ENCODE measurements at regions not wholly inside any gene's neighbourhood (a gene's known extent, or its start where the extent isn't known, plus 50 kb on each side); places are given as distances from the start of the nearest gene placed in this dataset.

DNA sequence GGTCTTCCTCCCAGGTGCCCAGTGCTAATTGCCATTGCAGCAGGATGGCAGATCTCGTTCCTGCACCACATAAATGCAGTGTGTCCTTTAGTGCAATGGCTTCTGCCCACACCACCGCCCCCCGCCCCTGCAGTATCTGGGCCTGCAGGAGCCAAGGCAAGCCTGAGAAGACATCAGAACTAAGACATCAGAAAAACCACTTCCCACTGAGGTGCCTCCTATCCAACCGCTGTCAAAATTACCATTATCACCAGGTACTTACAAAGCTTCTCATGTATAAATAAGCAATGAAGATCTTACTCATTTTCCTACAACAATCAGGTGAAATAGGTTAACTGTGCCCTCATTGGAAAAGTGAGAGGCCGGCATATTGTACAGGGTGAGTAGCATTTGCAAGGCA, 228.8 kb downstream of the FBXO15 start:
- Mint-ChIP-seq H3K27me3 (peaks cover 3% of the 10 kb centered on the region), H3K4me1 (ENCODE audit: low read depth) (no peaks in the 10 kb centered on the region), H3K9me3 (no peaks in the 10 kb centered on the region), H3K27ac (no peak overlapping the region), H3K4me3 (no peak overlapping the region), H3K36me3 (ENCODE audit: low read depth) (no peaks in the 10 kb centered on the region)
- no peak for DNase-seq

DNA sequence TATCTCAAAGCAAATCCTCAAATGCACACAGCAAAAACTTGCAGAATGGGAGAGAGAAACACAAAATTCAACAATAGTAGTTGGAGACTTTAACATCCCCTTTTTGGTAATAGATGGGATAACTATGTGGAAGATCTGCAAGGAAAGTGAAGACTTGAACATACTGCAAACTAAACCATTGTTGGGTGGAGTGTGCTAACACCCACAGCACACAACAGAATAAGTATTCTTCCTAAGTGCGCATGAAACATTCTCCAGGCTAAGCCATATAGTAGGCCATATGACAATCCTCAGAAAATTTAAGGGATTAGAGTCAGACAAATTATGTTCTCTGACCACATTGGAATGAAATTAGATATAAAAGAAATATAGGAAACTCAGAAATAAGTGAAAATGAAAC, 230.6 kb downstream of the FBXO15 start:
- Mint-ChIP-seq H3K4me3 (no peak overlapping the region), H3K36me3 (ENCODE audit: low read depth) (no peaks in the 10 kb centered on the region), H3K4me1 (ENCODE audit: low read depth) (no peaks in the 10 kb centered on the region), H3K9me3 (no peaks in the 10 kb centered on the region), H3K27ac (no peak overlapping the region), H3K27me3 (no peaks in the 10 kb centered on the region)
- DNase-seq: no peak

DNA sequence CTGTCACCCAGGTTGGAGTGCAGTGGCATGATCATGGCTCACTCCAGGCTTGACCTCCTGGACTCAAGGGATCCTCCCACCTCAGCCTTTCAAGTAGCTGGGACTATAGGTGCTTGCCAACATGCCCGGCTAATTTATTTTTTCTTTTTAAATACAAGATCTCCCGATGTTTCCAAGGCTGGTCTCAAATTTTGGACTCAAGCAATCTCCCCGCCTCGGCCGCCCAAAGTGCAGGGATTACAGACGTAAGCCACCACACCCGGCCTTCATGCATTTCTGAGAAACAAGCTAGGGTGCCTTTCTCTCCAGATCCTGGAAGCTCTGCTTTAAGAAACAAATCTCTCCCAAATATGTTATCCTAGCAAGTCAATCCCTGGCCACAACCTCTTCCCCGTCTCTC, 234.1 kb downstream of the FBXO15 start:
- H3K9me3 Mint-ChIP-seq: no peaks in the 10 kb centered on the region
- no peaks in the 10 kb centered on the region for H3K4me1 Mint-ChIP-seq (ENCODE audit: low read depth)
- no peak overlapping the region for H3K27ac Mint-ChIP-seq
- DNase-seq: no peak
- H3K36me3 Mint-ChIP-seq (ENCODE audit: low read depth): no peaks in the 10 kb centered on the region
- peaks cover 3% of the 10 kb centered on the region for H3K27me3 Mint-ChIP-seq
- no peak overlapping the region for H3K4me3 Mint-ChIP-seq

DNA sequence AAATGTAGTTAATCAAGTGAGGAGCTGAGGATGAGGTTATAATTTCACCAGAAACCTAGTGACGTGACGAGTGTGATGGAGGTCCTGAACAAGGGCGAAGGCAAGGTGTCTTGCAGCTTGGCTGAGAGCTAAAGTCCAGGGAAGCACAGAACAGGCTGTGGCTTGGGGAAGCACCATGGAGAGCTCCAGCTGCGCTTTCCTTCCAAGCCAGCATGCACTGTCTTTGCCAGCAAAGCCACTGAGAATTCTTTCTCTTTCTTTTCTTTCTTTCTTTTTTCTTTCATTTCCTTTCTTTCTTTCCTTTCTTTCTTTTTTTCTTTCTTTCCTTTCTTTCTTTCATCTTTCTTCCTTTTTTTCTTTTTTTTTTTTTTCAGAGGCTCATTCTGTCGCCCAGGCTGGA, 239.3 kb downstream of the FBXO15 start:
- no peak overlapping the region for H3K4me3 Mint-ChIP-seq
- no peaks in the 10 kb centered on the region for H3K9me3 Mint-ChIP-seq
- H3K4me1 Mint-ChIP-seq (ENCODE audit: low read depth): no peaks in the 10 kb centered on the region
- H3K27ac Mint-ChIP-seq: no peak overlapping the region
- no peak for DNase-seq
- H3K27me3 Mint-ChIP-seq: peaks cover 7% of the 10 kb centered on the region
- no peaks in the 10 kb centered on the region for H3K36me3 Mint-ChIP-seq (ENCODE audit: low read depth)

DNA sequence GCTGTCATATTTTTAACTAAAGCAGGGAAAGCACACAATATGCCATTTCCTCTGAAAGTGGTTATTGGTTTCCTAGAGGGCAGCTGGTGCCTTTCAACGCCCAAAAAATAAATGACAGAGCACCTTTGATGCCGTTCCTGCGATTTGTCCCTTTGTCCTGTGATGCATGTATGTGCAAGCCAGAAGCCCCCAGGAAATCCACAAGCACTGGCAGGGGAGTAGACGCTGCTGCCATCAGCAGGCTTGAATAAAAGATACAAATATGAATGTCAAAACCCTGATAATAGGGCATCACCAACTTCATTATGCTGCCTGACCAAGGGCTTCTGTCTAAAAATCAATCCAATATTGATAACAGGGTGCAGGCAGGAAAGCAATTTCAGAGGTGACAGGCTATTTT, 246.1 kb downstream of the FBXO15 start:
- Mint-ChIP-seq H3K27ac (no peak overlapping the region), H3K9me3 (no peaks in the 10 kb centered on the region), H3K36me3 (ENCODE audit: low read depth) (no peaks in the 10 kb centered on the region), H3K4me3 (no peak overlapping the region), H3K4me1 (ENCODE audit: low read depth) (no peaks in the 10 kb centered on the region), H3K27me3 (peaks cover 3% of the 10 kb centered on the region)
- DNase-seq: no peak

DNA sequence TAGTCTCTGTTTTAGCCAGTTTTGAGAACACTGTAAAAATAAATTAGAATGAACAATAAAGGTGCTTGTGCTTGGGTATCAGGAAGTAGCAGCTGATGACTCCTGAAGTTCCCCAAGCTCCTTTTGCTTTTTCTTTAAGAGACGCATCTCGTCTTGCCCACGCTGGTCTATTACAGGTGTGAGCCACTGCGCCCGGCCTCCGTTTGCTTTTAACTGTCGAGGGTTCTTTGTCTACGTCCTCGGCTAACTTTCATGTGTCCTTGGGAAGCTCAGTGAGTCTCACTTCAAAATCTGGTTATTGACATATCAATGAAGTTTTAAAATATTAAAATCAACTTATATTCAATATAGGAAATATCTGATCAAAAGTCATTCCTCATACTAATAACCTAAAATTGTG, 246.5 kb downstream of the FBXO15 start:
- no peak overlapping the region for H3K4me3 Mint-ChIP-seq
- H3K4me1 Mint-ChIP-seq (ENCODE audit: low read depth): no peaks in the 10 kb centered on the region
- H3K27ac Mint-ChIP-seq: no peak overlapping the region
- H3K36me3 Mint-ChIP-seq (ENCODE audit: low read depth): no peaks in the 10 kb centered on the region
- H3K9me3 Mint-ChIP-seq: no peaks in the 10 kb centered on the region
- no peak for DNase-seq
- peaks cover 3% of the 10 kb centered on the region for H3K27me3 Mint-ChIP-seq

DNA sequence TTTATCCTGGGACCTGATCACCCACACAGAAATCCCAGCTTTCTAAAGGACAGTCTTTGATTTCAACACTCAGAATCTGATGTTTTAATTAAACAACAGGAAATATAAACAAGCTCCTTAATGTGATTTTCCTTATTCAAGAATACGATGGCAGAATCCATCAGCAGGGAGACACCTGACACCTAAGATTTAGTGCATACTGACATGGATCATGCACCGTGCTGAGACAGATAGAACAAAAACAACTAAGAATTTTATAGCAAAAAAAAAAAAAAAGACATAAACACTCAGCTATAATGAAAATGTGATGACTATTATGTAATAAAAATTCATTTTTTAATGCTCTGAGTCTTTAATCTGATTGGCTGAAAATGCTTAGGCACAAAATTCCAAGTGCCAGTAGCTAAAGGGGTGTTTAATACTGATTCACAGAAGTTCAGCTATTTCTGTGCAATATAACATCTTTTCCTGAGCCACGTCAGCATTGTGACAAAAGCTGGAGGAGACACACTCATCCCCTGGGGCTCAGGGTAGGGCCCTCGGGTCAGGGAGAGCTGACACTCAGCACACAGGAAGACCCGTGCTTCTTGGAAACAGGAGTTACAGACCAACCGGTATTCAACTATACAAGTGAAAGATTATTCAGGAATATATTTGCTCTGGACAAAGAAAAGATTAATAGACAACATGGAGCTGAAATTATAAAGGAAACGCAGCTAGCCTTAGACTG, 247.4 kb downstream of the FBXO15 start:
- no peak overlapping the region for H3K27ac Mint-ChIP-seq
- H3K4me1 Mint-ChIP-seq (ENCODE audit: low read depth): no peaks in the 10 kb centered on the region
- no peaks in the 10 kb centered on the region for H3K9me3 Mint-ChIP-seq

DNA sequence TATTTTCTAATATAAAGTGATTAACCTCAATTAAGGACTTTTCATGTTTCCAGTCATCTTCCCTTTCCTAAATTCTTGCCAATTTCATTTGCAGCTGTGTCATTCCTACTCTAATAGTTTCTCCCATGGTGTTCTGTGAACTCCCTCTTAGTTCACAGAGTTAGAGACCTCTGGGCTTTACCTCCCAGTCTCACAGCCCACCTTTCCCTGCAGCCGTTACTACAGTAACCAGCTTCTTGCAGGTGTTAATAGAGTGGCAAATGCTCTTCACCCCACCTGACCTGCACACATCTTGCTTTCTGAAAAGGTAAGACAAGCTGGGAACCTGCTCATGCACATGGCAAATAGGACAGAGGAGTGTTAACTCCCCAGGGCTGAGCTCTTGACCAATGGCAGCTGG, 250.1 kb downstream of the FBXO15 start:
- H3K4me1 Mint-ChIP-seq (ENCODE audit: low read depth): peaks cover 2% of the 10 kb centered on the region
- no peaks in the 10 kb centered on the region for H3K36me3 Mint-ChIP-seq (ENCODE audit: low read depth)
- H3K9me3 Mint-ChIP-seq: no peaks in the 10 kb centered on the region
- H3K27ac Mint-ChIP-seq: no peak overlapping the region
- DNase-seq: no peak
- no peak overlapping the region for H3K4me3 Mint-ChIP-seq
- no peaks in the 10 kb centered on the region for H3K27me3 Mint-ChIP-seq

More for the DNA sequence above, 247.4 kb downstream of the FBXO15 start:
- no peak overlapping the region for H3K4me3 Mint-ChIP-seq
- H3K36me3 Mint-ChIP-seq (ENCODE audit: low read depth): no peaks in the 10 kb centered on the region
- H3K27me3 Mint-ChIP-seq: peaks cover 3% of the 10 kb centered on the region
- DNase-seq: no peak

DNA sequence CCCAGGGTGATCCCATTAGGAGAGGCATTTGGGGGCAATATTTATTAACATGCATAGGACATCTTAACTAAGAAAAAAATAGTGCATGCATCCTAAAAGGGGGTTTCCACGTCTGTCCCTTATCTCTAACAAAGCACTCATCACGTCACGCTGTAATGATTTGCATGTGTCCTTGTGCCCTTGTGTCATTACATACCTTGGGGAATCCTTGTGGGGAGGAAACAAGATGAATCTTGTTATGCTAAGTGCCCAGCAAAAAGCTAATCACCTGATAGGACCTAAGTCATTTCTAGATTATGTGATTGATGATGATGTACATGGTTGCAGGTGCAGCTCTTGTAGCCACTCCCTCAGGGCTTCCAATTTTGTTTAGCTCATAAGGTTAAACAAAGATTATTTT, 250.9 kb downstream of the FBXO15 start:
- H3K4me3 Mint-ChIP-seq: no peak overlapping the region
- no peak overlapping the region for H3K27ac Mint-ChIP-seq
- H3K9me3 Mint-ChIP-seq: no peaks in the 10 kb centered on the region
- no peak for DNase-seq
- no peaks in the 10 kb centered on the region for H3K27me3 Mint-ChIP-seq
- H3K36me3 Mint-ChIP-seq (ENCODE audit: low read depth): no peaks in the 10 kb centered on the region
- peaks cover 2% of the 10 kb centered on the region for H3K4me1 Mint-ChIP-seq (ENCODE audit: low read depth)

DNA sequence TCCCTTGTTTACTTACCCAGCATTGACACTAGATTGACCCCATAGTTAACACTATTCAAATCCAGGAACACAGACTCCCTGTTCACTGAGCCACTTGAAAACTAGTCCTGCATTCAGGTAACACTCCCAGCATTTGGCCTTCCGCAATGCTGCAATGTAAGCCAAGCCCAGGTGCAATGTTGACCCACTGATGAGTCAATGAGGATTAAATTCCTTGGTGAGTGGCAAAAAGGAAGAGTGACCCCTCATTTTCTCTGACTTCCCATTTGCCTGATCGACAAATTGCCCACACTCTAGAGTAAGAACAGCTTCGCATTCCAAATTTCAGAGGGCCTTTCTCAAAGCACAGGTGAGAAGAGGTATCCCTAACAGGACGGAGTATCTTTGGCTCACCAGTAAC, 251.9 kb downstream of the FBXO15 start:
- Mint-ChIP-seq H3K36me3 (ENCODE audit: low read depth) (no peaks in the 10 kb centered on the region), H3K27ac (no peak overlapping the region)

DNA sequence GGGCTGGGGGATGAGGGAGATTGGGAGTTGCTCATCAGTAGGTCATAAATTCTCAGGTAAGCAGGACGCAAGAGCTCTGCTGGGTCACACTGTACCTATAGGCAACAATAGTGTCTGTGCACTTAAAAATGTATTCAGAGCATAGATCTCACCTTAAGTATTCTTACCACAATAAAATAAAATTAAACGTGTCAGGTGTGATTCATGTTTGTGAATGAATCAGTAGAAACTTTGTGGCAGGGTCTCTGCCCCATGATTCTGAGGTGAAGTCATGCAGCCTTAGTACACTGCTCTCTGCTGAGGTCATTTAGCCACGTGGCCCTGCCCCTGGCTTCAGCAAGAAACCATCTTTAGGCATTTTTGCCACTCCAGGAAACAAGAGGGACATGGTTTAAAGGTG, 253.8 kb downstream of the FBXO15 start:
- no peak for DNase-seq
- Mint-ChIP-seq H3K27me3 (no peaks in the 10 kb centered on the region), H3K4me1 (ENCODE audit: low read depth) (peaks cover 2% of the 10 kb centered on the region), H3K9me3 (no peaks in the 10 kb centered on the region), H3K4me3 (no peak overlapping the region), H3K36me3 (ENCODE audit: low read depth) (no peaks in the 10 kb centered on the region), H3K27ac (no peak overlapping the region)

More for the DNA sequence above, 251.9 kb downstream of the FBXO15 start:
- H3K9me3 Mint-ChIP-seq: no peaks in the 10 kb centered on the region
- no peak for DNase-seq
- H3K4me3 Mint-ChIP-seq: no peak overlapping the region
- H3K4me1 Mint-ChIP-seq (ENCODE audit: low read depth): peaks cover 2% of the 10 kb centered on the region
- no peaks in the 10 kb centered on the region for H3K27me3 Mint-ChIP-seq

DNA sequence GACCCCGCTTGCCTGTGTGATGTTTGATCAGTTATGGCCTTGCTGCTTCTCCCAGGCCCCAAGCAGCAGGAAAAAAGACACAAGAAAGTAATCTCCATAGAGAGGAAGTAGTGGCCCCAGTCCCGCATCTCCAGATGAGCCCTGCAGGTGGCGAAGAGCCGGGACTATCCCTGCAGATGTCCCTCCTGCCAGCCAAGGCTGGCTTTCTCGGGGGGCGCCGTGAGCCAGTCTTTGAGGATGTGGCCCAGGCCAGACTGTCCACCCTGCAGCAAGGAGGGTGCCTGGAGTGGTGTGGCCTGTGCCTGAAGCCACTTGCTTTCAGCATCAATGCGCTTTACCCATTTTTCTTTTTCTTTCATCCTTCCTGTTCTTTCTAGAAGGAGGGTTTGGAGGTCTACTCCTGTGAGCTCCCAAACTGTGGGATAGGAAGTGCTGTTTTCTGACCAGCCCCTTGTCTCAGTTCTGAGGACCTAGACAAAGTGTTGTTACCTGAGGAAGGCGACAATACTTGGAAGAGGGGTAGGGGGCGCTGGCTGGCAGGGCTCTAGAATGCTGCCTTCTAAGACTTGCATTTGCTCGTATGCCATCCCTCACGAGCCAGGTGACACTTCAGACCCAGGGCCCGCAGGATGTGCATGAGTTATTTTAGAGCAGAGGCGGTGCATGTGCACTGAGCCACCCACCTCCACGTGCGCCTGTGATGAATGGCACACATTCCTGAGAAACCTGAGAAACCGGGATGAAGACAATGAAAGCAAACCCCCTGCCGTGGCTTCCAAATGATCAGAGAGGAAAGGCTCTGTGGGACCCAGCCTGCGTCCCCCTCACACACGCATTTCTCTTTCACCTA, 255.8 kb downstream of the FBXO15 start:
- peaks cover 2% of the 10 kb centered on the region for H3K4me1 Mint-ChIP-seq (ENCODE audit: low read depth)
- H3K9me3 Mint-ChIP-seq: no peaks in the 10 kb centered on the region
- H3K27ac Mint-ChIP-seq: no peak overlapping the region
- no peaks in the 10 kb centered on the region for H3K36me3 Mint-ChIP-seq (ENCODE audit: low read depth)
- H3K27me3 Mint-ChIP-seq: no peaks in the 10 kb centered on the region
- no peak overlapping the region for H3K4me3 Mint-ChIP-seq
- no peak for DNase-seq

DNA sequence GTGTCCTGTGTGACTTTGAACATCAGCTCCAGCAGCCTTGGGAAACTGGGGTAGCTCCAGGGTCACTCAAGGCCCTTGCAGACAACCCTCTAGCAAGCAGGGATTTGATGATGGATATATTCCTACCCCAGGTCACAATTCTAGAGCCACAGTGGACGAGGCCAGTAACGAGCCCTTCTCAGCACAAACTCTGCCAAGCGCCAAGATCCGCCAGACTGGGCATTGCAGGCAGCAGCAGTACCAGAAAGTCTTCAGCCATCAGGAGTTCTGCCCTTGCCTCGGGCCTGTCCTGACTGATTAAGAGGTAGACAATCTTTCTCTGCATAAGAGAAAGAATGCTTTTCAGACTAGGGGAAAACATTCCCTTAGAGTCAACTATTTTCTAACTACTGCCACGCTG, 259.1 kb downstream of the FBXO15 start:
- no peaks in the 10 kb centered on the region for H3K9me3 Mint-ChIP-seq
- no peak overlapping the region for H3K4me3 Mint-ChIP-seq
- no peak overlapping the region for H3K27ac Mint-ChIP-seq
- no peaks in the 10 kb centered on the region for H3K4me1 Mint-ChIP-seq (ENCODE audit: low read depth)
- no peaks in the 10 kb centered on the region for H3K36me3 Mint-ChIP-seq (ENCODE audit: low read depth)
- DNase-seq: no peak
- H3K27me3 Mint-ChIP-seq: no peaks in the 10 kb centered on the region

DNA sequence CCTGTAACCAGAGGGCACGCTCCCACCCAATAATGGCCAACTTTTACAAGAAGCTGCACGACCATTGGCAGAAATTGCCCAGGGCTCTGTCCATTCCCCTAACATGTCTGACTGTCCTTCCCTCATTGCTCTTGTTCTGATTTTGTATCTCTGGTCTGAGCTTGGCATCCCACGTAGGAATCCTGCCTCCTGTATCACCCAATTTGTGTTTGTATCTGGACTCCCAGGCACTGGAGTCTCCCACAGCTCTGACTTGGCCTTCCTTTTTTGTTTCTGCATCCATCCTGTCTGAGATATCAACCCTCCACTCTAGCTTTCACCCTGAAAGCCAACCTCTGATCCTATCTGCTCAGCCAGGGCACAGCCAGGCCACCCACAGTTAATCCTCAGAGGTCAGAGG, 259.8 kb downstream of the FBXO15 start:
- Mint-ChIP-seq H3K4me3 (no peak overlapping the region), H3K27ac (no peak overlapping the region), H3K27me3 (no peaks in the 10 kb centered on the region), H3K9me3 (no peaks in the 10 kb centered on the region), H3K4me1 (ENCODE audit: low read depth) (no peaks in the 10 kb centered on the region), H3K36me3 (ENCODE audit: low read depth) (no peaks in the 10 kb centered on the region)
- DNase-seq: no peak

DNA sequence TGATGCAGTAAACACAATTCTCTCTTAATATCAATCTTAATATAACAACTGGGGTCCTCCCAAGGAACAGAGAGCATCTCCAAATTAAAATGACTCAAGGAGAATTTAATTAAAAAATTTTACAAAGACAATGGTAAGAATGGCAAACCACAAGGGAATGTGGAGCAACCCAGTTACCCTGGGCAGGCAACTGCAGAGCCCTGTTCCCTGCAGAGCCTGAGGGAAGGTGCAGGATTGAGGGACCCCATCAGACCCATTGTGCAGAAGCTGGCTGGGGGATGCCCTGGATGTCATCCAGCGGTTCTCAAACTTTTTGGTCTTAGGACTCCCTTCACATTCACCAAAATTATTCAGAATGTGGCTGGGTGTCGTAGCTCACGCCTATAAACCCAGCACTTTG, 262.8 kb downstream of the FBXO15 start:
- H3K9me3 Mint-ChIP-seq: no peaks in the 10 kb centered on the region
- no peak overlapping the region for H3K27ac Mint-ChIP-seq
- no peaks in the 10 kb centered on the region for H3K27me3 Mint-ChIP-seq
- no peaks in the 10 kb centered on the region for H3K36me3 Mint-ChIP-seq (ENCODE audit: low read depth)
- H3K4me1 Mint-ChIP-seq (ENCODE audit: low read depth): no peaks in the 10 kb centered on the region
- no peak for DNase-seq
- no peak overlapping the region for H3K4me3 Mint-ChIP-seq

Data from activated T-cell treated with anti-CD3 and anti-CD28 coated beads, Interleukin-2, amount 50 U/mL, for 24 hours (primary cell).